Neural cell (in vitro differentiated cells): ENCODE measurements at regions not wholly inside any gene's neighbourhood (a gene's known extent, or its start where the extent isn't known, plus 50 kb on each side); places are given as distances from the start of the nearest gene placed in this dataset.

Experiments used
- H2AFZ ChIP-seq: fragments of 200-600, 300-800 bp; sonication (generic), shearing (Covaris generic); 2 replicates; pipeline ENCODE4 v1.6.0; 2014; ENCODE audit warnings: low read depth, mild to moderate bottlenecking, antibody characterized with exemption, low read length, moderate library complexity
- H3F3A ChIP-seq: fragments of 200-600 bp; shearing (Covaris generic); 2 replicates; pipeline ENCODE4 v1.6.1; 2016; ENCODE audit warnings: mild to moderate bottlenecking, moderate library complexity, mixed read lengths, antibody characterized with exemption, low read length; ENCODE audit not compliant: insufficient read depth, poor library complexity, severe bottlenecking
- H3K27ac ChIP-seq: fragments of 200-600, 300-800 bp; sonication (generic), shearing (Covaris generic); 2 replicates; pipeline ENCODE4 v1.5.1; 2014; ENCODE audit warnings: mild to moderate bottlenecking, low read length, moderate library complexity
- H3K27me3 ChIP-seq: fragments of 300-800, 200-600 bp; sonication (generic), shearing (Covaris generic); 2 replicates; pipeline ENCODE4 v1.6.0; 2014; ENCODE audit warnings: mild to moderate bottlenecking, low read depth, low read length, moderate library complexity; ENCODE audit not compliant: insufficient read depth
- H3K36me3 ChIP-seq: fragments of 300-800, 200-600 bp; sonication (generic), shearing (Covaris generic); 2 replicates; pipeline ENCODE4 v1.5.1; 2014; ENCODE audit warnings: mild to moderate bottlenecking, antibody characterized with exemption, low read length, moderate library complexity; ENCODE audit not compliant: insufficient read depth
- H3K4me2 ChIP-seq: fragments of 300-800, 200-600 bp; sonication (generic), shearing (Covaris generic); 2 replicates; pipeline ENCODE4 v1.6.0; 2014; ENCODE audit warnings: mild to moderate bottlenecking, low read length
- H3K4me3 ChIP-seq: fragments of 300-800, 200-600 bp; sonication (generic), shearing (Covaris generic); 2 replicates; pipeline ENCODE4 v1.5.1; 2014; ENCODE audit warnings: mild to moderate bottlenecking, low read length, moderate library complexity
- H3K79me2 ChIP-seq: fragments of 200-600 bp; shearing (Covaris generic); replicated peaks from 2 replicates; pipeline ENCODE4 v1.6.0; 2014; ENCODE audit warnings: mild to moderate bottlenecking, low read length, moderate library complexity; ENCODE audit not compliant: insufficient read depth
- H3K9ac ChIP-seq: fragments of 300-800, 200-600 bp; sonication (generic), shearing (Covaris generic); 2 replicates; pipeline ENCODE4 v1.6.1; 2016; ENCODE audit warnings: mild to moderate bottlenecking, low read length, mixed read lengths
- H3K9me2 ChIP-seq: fragments of 200-600 bp; shearing (Covaris generic); 2 replicates; pipeline ENCODE4 v1.6.1; 2016; ENCODE audit warnings: mild to moderate bottlenecking, low read length, mixed read lengths; ENCODE audit not compliant: insufficient read depth
- H3K9me3 ChIP-seq: fragments of 200-600, 300-800 bp; sonication (generic), shearing (Covaris generic); 2 replicates; pipeline ENCODE4 v1.6.1; 2016; ENCODE audit warnings: mild to moderate bottlenecking, mixed run types, low read length, moderate library complexity, mixed read lengths
- H4K20me1 ChIP-seq: fragments of 200-600 bp; shearing (Covaris generic); 2 replicates; pipeline ENCODE4 v1.6.1; 2016; ENCODE audit warnings: mild to moderate bottlenecking, mixed run types; ENCODE audit not compliant: insufficient read depth
- CTCF ChIP-seq: fragments of 450-650 bp; IDR thresholded peaks from 2 replicates; pipeline ENCODE4 v1.5.1; 2014; ENCODE audit warnings: antibody characterized with exemption, mild to moderate bottlenecking, moderate library complexity; ENCODE audit not compliant: poor library complexity, severe bottlenecking
- EP300 ChIP-seq: fragments of 450-650 bp; conservative IDR thresholded peaks from 2 replicates; pipeline ENCODE4 v1.6.1; 2014; ENCODE audit warnings: antibody characterized with exemption, mild to moderate bottlenecking, moderate library complexity; ENCODE audit not compliant: poor library complexity, severe bottlenecking
- EZH2 ChIP-seq: fragments of 200-600, 300-800 bp; shearing (Covaris generic), sonication (generic); IDR thresholded peaks from 2 replicates; pipeline ENCODE4 v1.6.1; 2014; ENCODE audit warnings: antibody characterized with exemption, low read length, borderline replicate concordance, mild to moderate bottlenecking; ENCODE audit not compliant: insufficient read depth, poor library complexity, severe bottlenecking
- MXI1 ChIP-seq: fragments of 450-650 bp; conservative IDR thresholded peaks from 2 replicates; pipeline ENCODE4 v1.6.1; 2014; ENCODE audit warnings: antibody characterized with exemption, mild to moderate bottlenecking; ENCODE audit not compliant: poor library complexity, severe bottlenecking
- POLR2AphosphoS5 ChIP-seq: IDR thresholded peaks from 2 replicates; pipeline ENCODE4 v1.6.1; 2012
- RAD21 ChIP-seq: fragments of 450-650 bp; conservative IDR thresholded peaks from 2 replicates; pipeline ENCODE4 v1.6.1; 2014; ENCODE audit warnings: antibody characterized with exemption, mild to moderate bottlenecking, moderate library complexity
- SMC3 ChIP-seq: fragments of 450-650 bp; conservative IDR thresholded peaks from 2 replicates; pipeline ENCODE4 v1.6.1; 2014; ENCODE audit warnings: antibody characterized with exemption, mild to moderate bottlenecking, moderate library complexity; ENCODE audit not compliant: poor library complexity
- TAF1 ChIP-seq: IDR thresholded peaks from 2 replicates; pipeline ENCODE4 v1.6.1; 2012; ENCODE audit warnings: low read depth
- TF ChIP-seq, protein P1 (sequence below): IDR thresholded peaks from 2 replicates; pipeline ENCODE4 v1.6.1; 2012; ENCODE audit warnings: borderline replicate concordance

- Histone ChIP-seq H3K27me3 (no peaks in the 10 kb centered on the region), H3K9ac (no peak overlapping the region), H3K4me3 (no peak overlapping the region), H3K79me2 (no peaks in the 10 kb centered on the region), H3F3A (no peaks in the 10 kb centered on the region), H3K36me3 (no peaks in the 10 kb centered on the region), H2AFZ (no peak overlapping the region), H3K27ac (no peak overlapping the region), H3K9me3 (no peaks in the 10 kb centered on the region), H4K20me1 (no peaks in the 10 kb centered on the region), H3K4me2 (no peak overlapping the region), H3K9me2 (no peaks in the 10 kb centered on the region)
- TF ChIP-seq, protein P1, sequence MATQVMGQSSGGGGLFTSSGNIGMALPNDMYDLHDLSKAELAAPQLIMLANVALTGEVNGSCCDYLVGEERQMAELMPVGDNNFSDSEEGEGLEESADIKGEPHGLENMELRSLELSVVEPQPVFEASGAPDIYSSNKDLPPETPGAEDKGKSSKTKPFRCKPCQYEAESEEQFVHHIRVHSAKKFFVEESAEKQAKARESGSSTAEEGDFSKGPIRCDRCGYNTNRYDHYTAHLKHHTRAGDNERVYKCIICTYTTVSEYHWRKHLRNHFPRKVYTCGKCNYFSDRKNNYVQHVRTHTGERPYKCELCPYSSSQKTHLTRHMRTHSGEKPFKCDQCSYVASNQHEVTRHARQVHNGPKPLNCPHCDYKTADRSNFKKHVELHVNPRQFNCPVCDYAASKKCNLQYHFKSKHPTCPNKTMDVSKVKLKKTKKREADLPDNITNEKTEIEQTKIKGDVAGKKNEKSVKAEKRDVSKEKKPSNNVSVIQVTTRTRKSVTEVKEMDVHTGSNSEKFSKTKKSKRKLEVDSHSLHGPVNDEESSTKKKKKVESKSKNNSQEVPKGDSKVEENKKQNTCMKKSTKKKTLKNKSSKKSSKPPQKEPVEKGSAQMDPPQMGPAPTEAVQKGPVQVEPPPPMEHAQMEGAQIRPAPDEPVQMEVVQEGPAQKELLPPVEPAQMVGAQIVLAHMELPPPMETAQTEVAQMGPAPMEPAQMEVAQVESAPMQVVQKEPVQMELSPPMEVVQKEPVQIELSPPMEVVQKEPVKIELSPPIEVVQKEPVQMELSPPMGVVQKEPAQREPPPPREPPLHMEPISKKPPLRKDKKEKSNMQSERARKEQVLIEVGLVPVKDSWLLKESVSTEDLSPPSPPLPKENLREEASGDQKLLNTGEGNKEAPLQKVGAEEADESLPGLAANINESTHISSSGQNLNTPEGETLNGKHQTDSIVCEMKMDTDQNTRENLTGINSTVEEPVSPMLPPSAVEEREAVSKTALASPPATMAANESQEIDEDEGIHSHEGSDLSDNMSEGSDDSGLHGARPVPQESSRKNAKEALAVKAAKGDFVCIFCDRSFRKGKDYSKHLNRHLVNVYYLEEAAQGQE, result no peak
- TF ChIP-seq SMC3 (no peak), MXI1 (no peak), TAF1 (no peak), EP300 (no peak), POLR2AphosphoS5 (no peak), EZH2 (no peak), CTCF (no peak), RAD21 (no peak)
Measured at GRCh38 chr6:129965096-129965495, 53.3 kb upstream of the L3MBTL3 start.

GRCh38 chr6:129959358-129959930, 58.9 kb upstream of the L3MBTL3 start:
- no peaks in the 10 kb centered on the region for H3K27me3 ChIP-seq
- H3K36me3 ChIP-seq, result no peaks in the 10 kb centered on the region
- H3K9me2 ChIP-seq, result no peaks in the 10 kb centered on the region
- no peaks in the 10 kb centered on the region for H3K9me3 ChIP-seq
- H2AFZ ChIP-seq, result no peak overlapping the region
- no peaks in the 10 kb centered on the region for H3F3A ChIP-seq
- H3K4me3 ChIP-seq, result no peak overlapping the region
- TF ChIP-seq EZH2 (no peak), RAD21 (no peak), POLR2AphosphoS5 (no peak), MXI1 (no peak), TAF1 (no peak), SMC3 (no peak), EP300 (no peak), CTCF (no peak)
- TF ChIP-seq, protein P1, result no peak
- H3K27ac ChIP-seq, result no peak overlapping the region
- no peak overlapping the region for H3K9ac ChIP-seq
- no peak overlapping the region for H3K4me2 ChIP-seq
- no peaks in the 10 kb centered on the region for H3K79me2 ChIP-seq
- H4K20me1 ChIP-seq, result no peaks in the 10 kb centered on the region
